ENCODE measurements at regions not wholly inside any gene's neighbourhood (a gene's known extent, or its start where the extent isn't known, plus 50 kb on each side); places are given as distances from the start of the nearest gene placed in this dataset.

DNA sequence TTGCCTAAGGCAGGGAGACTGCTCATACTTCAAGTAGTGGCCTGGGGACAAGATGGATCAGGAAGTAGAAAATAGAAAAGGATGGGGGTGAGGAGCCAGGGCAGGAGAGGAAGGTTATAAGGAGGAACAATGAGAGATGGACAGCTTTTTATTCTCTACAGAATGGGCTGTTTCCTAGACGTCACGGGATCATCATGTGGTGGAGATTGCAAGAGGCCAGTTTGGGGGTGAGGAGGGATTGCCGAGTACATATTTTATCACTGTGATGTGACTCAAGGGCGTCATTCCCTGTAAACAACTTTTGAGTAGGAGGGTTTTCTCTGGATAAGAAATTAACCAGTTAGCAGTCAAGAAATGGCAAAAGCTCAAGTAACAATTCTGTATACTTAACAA, 406.3 kb downstream of the ETS1 start:
- Histone ChIP-seq H3K36me3 (no peaks in the 10 kb centered on the region), H3K4me1 (peaks cover 0 to 6% (median 0%) of the 10 kb centered on the region in 3 donors), H3K27me3 (no peaks in the 10 kb centered on the region), H3K27ac (no peak overlapping the region), H3K4me3 (no peak overlapping the region), H3K9me3 (peaks cover 0 to 4% (median 0%) of the 10 kb centered on the region in 3 donors)
- intact Hi-C loops (cut with DNase I) = no loop called here
- no peak for DNase-seq
- TF ChIP-seq, protein P1, sequence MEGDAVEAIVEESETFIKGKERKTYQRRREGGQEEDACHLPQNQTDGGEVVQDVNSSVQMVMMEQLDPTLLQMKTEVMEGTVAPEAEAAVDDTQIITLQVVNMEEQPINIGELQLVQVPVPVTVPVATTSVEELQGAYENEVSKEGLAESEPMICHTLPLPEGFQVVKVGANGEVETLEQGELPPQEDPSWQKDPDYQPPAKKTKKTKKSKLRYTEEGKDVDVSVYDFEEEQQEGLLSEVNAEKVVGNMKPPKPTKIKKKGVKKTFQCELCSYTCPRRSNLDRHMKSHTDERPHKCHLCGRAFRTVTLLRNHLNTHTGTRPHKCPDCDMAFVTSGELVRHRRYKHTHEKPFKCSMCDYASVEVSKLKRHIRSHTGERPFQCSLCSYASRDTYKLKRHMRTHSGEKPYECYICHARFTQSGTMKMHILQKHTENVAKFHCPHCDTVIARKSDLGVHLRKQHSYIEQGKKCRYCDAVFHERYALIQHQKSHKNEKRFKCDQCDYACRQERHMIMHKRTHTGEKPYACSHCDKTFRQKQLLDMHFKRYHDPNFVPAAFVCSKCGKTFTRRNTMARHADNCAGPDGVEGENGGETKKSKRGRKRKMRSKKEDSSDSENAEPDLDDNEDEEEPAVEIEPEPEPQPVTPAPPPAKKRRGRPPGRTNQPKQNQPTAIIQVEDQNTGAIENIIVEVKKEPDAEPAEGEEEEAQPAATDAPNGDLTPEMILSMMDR (IDR thresholded peaks at IDR 0.05) = no peak
- TF ChIP-seq POLR2A (IDR thresholded peaks at IDR 0.05) = no peak
- 72 to 73% methylated on average over 4 of the region's 4 CpGs for WGBS, 2 donors

DNA sequence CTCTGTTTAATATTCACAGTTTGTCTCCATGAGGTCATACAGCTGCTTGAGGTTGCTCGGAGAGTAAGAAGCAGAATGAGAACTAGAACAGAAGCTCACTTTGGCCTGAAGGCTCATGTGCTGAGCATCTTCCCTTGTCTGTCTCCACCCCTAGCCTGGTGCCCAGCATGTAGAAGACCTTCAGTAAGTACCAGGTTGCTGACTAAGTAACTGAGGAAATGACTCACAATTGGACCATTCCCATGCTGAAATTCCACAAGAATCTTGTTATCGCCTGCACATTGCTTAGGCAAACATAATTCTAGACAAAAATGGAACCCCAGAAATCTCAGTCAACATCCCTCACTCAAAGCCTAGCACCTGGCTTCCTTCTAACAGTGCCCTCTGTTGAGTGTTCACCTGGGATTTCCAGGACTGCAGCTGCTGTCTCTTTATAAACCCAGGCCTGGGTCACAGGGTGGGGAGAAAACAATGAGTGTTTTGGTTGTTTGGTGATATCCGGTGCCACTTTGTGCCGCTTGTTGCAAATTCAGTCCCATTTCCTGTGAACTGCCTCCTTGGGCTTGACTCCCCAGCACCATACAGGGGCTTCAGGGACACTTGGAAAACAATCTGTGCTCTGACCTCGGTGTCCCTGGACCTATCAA, 406.8 kb downstream of the ETS1 start:
- H3K27ac ChIP-seq = no peak overlapping the region
- H3K4me1 ChIP-seq = peaks cover 0 to 6% (median 0%) of the 10 kb centered on the region in 3 donors
- H3K4me3 ChIP-seq = no peak overlapping the region
- peaks cover 0 to 4% (median 0%) of the 10 kb centered on the region in 3 donors for H3K9me3 ChIP-seq
- H3K27me3 ChIP-seq = no peaks in the 10 kb centered on the region
- no peaks in the 10 kb centered on the region for H3K36me3 ChIP-seq
- DNase-seq = no peak
- TF ChIP-seq POLR2A (IDR thresholded peaks at IDR 0.05) = no peak
- TF ChIP-seq, protein P1 (IDR thresholded peaks at IDR 0.05) = no peak
- intact Hi-C loops (cut with DNase I) = no loop called here
- 46 to 61% methylated on average over 4 to 5 of the region's 5 CpGs for WGBS, 2 donors

DNA sequence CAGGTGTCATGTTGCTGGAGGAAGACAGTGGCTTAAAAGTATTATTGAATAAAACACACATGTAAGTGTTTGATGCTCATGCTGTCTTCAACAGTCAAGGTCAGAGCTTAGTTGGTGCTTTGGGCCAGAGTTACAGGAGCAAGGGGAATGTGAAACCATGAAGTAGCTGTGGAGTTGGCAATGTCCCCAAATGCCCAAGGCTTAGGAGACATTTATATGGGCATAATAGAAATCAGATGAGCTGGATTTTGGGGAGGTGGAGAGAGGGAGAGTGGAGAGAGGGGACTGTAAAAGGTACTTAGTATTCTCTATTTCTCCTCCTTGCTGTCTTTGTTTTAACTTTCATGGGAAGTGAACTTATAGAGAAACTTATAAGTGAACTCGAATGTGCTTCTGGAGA, 407.8 kb downstream of the ETS1 start:
- no peak for DNase-seq
- intact Hi-C loops (cut with DNase I) = loop anchor here (10.0 kb wide), 2 partner anchors 115 to 455 kb away; no protein-coding TSS in a partner anchor
- TF ChIP-seq POLR2A (IDR thresholded peaks at IDR 0.05) = no peak
- TF ChIP-seq, protein P1 (IDR thresholded peaks at IDR 0.05) = no peak
- Histone ChIP-seq H3K27ac (no peak overlapping the region), H3K4me1 (peaks cover 0 to 6% (median 0%) of the 10 kb centered on the region in 3 donors), H3K9me3 (no peaks in the 10 kb centered on the region), H3K36me3 (no peaks in the 10 kb centered on the region), H3K4me3 (no peak overlapping the region), H3K27me3 (no peaks in the 10 kb centered on the region)
- 87 to 89% methylated on average over 1 of the region's 1 CpG for WGBS, 2 donors

DNA sequence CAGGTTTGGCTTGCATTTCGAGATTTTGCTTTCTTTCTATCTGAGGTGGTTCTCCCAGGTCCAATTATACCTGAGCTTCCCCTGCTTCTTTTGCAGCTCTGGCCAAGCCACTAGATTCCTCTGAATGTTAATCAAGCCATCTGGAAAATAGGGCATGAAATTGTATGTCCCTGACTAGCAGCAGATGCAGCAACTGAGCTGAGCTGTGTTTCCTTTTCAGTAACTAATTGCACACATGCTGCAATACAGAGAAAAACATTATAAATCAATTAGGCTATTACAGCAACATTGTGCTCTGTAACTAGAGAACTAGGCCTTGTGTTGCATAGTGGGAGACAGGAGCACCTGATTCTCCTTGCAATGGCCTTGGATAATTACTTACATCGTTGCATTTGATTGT, 408.3 kb downstream of the ETS1 start:
- intact Hi-C loops (cut with DNase I) = loop anchor here (10.0 kb wide), 2 partner anchors 116 to 456 kb away; no protein-coding TSS in a partner anchor
- no peak for DNase-seq
- Histone ChIP-seq H3K4me3 (no peak overlapping the region), H3K4me1 (peaks cover 0 to 6% (median 0%) of the 10 kb centered on the region in 3 donors), H3K9me3 (no peaks in the 10 kb centered on the region), H3K36me3 (no peaks in the 10 kb centered on the region), H3K27ac (no peak overlapping the region), H3K27me3 (no peaks in the 10 kb centered on the region)
- no peak for TF ChIP-seq POLR2A (IDR thresholded peaks at IDR 0.05)
- TF ChIP-seq, protein P1 (IDR thresholded peaks at IDR 0.05) = no peak
- 73 to 91% methylated on average over 2 of the region's 2 CpGs for WGBS, 2 donors

DNA sequence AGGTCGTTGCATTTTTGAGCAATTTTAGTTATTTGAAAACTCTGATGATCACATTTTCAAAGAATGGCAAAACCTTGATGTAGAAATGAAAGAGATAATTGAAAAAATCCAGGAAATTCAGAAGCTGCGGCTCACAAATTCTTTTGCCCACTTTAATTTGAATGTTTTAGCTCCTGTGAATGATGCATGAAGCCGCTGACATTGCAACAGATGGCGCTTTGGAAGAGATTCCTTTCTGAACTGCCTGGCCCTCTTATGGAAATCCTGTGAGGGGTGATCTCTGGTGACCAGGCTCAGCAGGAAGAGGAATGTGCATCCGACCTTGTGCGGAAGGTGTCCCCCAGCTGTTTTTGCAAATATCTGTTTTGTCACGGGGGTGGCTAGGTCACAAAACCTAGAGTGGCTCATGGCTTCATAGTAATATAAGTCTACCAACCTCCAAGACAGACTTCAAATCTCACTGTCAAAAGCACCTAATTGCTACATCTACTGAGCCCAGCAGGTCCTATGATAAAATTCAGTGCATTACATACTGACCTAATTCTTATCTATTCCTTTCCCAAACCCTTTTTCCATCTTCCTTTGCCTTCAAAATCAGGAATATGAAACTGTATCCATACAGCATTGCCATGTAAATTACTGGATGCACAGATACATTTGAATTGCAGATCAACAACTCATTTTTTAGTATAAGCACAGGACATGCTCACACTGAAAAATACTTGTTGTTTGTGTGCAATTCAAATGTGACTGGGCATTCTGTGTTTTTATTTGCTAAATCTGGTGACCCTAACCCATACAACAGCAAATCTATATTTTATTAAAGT, 412.7 kb downstream of the ETS1 start:
- WGBS, 2 donors = 82 to 90% methylated on average over 5 to 7 of the region's 7 CpGs
- DNase-seq = no peak
- H3K27me3 ChIP-seq = no peaks in the 10 kb centered on the region
- intact Hi-C loops (cut with DNase I) = loop anchor here (10.0 kb wide), 2 partner anchors 120 to 460 kb away; no protein-coding TSS in a partner anchor
- TF ChIP-seq POLR2A (IDR thresholded peaks at IDR 0.05) = no peak
- TF ChIP-seq, protein P1 (IDR thresholded peaks at IDR 0.05) = no peak
- H3K36me3 ChIP-seq = no peaks in the 10 kb centered on the region
- H3K27ac ChIP-seq = no peak overlapping the region
- peaks cover 0 to 17% (median 0%) of the 10 kb centered on the region in 3 donors for H3K4me1 ChIP-seq
- no peaks in the 10 kb centered on the region for H3K9me3 ChIP-seq
- no peak overlapping the region for H3K4me3 ChIP-seq
